ENCODE measurements at regions not wholly inside any gene's neighbourhood (a gene's known extent, or its start where the extent isn't known, plus 50 kb on each side); places are given as distances from the start of the nearest gene placed in this dataset.

GRCh38 chr17:63156986-63157385, 191.0 kb downstream of the TANC2 start:
- TF ChIP-seq EZH2 (IDR thresholded peaks at IDR 0.05; ENCODE audit: low read depth, unreplicated experiment) (no peak), CTCF (conservative IDR thresholded peaks at IDR 0.05; ENCODE audit: low read depth in 2 of 2) (no peak), JUNB (IDR thresholded peaks at IDR 0.05; ENCODE audit: unreplicated experiment) (no peak), POLR2AphosphoS5 (IDR thresholded peaks at IDR 0.05; ENCODE audit: low read depth) (no peak), EZH2phosphoT487 (IDR thresholded peaks at IDR 0.05; ENCODE audit: unreplicated experiment) (no peak), CREB1 (CRISPR knock-in tag; IDR thresholded peaks at IDR 0.05; ENCODE audit: low read depth) (no peak)
- TF ChIP-seq, protein P1, sequence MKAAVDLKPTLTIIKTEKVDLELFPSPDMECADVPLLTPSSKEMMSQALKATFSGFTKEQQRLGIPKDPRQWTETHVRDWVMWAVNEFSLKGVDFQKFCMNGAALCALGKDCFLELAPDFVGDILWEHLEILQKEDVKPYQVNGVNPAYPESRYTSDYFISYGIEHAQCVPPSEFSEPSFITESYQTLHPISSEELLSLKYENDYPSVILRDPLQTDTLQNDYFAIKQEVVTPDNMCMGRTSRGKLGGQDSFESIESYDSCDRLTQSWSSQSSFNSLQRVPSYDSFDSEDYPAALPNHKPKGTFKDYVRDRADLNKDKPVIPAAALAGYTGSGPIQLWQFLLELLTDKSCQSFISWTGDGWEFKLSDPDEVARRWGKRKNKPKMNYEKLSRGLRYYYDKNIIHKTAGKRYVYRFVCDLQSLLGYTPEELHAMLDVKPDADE (IDR thresholded peaks at IDR 0.05) = no peak
